ENCODE measurements at regions not wholly inside any gene's neighbourhood (a gene's known extent, or its start where the extent isn't known, plus 50 kb on each side); places are given as distances from the start of the nearest gene placed in this dataset.

DNA sequence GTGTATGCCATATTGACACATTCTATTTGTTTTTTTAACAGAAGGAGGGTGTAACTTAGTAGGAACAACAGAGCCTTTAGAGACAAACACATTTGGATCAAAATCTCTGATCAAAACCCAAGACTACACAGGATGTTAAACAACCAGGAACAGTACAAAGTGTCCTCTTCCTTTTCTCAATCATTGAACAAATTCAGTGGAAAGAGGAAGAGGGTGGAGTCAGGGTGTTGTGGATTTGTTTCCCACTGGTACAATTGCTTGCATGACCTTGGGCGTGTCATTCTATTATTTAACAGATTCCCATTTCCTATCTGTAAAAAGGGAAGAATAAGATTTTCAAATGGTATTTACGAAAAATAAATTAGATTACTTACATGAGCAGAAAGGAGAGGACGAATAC is 1162.8 kb upstream of the PRKX start:
- no peak for DNase-seq (ENCODE audit: low spot score)

DNA sequence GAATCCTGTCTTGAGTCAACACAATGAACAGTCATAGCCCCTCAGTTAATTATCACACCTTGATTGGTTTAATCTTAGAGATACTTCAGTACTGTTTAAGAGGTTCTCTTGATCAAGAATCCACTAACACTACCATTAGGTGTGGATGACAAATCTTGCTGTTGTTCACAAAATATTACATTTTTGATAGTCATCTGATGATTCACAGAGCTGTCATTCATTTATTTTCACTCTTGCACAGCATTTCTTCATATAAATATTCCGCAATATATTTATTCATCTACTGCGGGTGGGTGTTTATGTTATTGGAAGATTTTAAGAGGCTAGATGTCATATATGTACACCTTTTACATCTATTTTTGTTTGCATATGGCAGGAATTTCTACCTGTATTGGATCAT is 1138.1 kb upstream of the PRKX start:
- no peak for DNase-seq (ENCODE audit: low spot score)

DNA sequence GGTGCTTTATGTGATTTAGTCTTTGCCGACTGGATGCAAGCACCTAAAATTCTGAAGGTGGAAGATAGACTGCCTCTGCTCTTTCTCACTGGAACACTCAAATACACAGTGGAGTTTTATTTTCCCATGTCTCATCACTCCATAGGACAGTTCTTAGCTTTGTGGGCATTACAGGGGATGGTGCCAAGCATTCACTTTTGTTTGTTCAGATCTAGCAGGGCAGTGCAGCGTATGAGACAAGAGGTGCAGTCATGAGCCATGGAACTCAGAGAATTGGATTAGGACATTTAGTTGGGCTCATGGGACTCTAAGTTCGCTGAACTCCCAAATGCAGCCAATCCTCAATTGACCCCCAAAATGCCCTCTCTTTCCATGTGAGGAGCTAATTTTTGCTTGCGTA is 1136.9 kb upstream of the PRKX start:
- no peak for DNase-seq (ENCODE audit: low spot score)

DNA sequence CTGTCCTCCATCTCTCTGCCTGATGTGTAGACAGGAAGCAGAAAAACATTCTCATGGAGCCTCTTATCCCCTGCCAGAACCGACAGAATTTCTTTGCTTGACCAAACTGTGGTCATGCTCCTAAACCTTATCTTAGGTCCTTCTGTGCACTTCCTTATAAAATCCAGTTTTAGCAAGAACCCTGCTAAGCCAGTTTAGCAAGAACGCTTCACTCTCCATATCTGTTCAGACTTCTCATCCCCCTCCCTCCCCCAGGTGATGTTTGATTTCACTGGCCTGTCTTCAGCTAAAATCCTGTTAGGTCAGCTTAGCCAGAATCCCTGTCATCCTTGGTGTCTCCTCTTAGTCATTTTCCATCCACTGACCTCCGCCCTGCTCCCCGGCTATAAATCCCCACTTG is 1130.9 kb upstream of the PRKX start:
- no peak for DNase-seq (ENCODE audit: low spot score)

DNA sequence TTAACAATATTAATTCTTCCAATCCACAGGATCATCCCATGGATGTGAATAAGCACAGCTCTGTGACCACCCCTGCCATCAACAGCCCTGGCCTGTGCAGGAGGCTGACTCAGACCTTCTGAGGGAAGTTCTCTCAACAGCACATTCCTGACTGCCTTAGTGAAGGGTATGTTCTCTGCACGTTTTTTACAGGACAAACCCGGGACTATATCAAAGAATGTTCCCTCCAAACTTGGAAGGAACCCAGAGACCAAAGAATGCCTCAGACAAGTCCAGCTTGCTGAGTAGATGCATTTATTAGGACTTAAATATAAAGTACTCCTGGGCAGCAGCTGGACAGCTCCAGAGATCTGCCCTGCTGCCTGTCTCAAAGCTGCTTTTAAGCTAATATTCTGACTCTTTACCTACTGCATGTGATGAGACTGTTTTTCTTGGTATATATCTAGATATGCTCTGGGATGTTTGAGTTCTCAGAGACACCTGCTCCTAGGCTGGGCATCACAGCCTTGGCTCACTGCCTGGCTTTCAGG is 1127.8 kb upstream of the PRKX start:
- no peak for DNase-seq (ENCODE audit: low spot score)

DNA sequence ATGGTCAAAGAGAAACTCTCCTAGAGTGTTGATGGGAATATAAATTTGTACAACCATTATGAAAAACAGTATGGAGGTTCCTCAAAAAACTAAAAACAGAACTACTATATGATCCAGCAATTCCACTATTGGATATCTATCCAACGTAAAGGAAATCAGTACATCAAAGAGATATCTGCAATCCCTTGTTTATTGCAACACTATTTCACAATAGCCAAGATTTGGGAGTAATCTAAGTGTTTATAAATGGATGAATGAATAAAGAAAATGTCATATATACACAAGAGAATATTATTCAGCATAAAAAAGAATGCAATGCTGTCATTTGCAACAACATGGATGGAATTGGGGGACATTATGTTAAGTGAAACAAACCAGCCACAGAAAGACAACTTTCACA is 1118.1 kb upstream of the PRKX start:
- no peak for DNase-seq (ENCODE audit: low spot score)

DNA sequence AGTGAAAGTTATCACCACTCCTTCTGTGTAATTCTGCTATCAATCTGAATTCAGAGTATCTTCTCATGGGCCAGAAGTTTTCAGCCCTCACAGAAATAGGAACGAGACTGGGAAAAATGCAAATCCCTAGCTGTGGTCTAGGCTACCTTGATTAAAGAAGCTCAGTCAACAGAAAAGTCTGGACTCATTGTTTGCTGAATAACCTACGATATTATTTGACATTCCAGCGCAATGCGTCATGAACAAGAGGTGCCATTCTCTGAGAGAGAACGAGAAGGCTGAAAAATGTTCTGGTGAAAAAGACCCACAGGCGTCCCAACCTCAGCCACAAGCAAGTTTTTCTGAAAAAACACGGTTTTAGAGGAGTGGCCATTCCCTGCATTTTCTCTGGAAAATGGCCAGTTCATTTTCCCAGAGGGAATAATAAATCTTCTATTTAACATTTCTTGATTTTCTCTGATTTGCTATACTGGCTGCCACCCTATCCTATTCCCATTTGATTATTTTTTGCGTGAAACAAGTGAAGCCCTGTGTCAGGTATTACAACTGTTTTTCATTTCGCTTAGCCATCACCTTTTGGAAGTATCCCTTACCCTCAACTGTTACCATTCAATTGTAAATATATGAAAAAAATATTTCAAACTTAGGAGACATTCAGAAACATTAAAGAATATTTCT is 1117.6 kb upstream of the PRKX start:
- DNase-seq (ENCODE audit: low spot score): no peak

DNA sequence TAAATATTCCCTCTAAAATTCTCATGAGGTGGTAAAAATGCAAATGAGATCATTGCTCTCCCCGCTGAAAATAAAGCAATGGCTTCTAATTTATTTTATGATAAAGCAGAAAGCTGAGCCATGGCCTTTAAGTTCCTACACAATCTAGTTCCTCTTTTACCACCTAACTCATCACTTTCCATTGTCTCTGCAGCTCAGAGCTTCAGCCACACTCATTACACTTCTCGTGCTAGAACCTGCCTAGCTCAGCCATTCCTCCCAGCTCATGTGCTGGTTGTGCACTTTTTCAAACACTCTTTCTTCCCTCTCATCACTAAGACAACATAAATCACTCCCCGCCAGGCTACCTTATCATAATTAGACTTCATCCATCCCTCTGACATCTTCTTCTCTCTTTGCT is 1112.1 kb upstream of the PRKX start:
- DNase-seq (ENCODE audit: low spot score): no peak

DNA sequence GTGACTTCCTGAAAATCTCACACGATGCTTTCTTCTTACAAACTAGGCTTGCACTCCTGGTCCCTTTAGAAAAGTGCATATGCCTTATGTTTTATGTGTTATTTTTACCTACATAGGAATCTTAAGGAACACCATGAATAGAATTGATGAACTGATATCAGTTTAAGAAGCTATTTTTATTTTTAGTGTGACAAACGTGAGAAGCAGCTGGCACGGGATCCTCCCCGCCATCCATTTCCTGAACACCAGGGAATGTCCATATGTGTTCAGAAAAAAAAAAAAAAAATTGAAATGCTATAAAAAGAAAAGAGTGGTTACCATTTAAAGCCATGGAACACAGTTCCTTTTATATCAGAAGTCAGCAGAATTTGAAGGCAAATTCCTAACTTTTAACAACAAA is 1096.1 kb upstream of the PRKX start:
- DNase-seq (ENCODE audit: low spot score): no peak

DNA sequence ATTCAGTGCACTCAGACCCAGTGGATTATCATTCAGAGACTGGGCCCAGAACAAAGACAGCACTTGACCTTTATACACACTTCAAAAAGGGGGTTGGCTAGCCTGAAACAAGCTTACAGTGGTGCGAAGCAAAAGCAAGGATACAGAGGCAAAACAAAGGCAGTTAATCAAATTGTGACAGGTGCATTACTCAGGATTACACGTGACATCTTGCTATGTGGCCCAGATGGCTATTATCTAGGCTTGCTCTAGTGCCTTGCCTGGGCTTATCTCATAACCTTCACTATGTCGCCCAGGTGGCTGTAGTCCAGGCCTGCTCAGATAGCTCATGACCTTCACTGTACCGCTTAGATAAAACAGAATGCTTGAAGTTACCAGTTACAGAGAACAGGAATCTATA is 1092.1 kb upstream of the PRKX start:
- DNase-seq (ENCODE audit: low spot score): no peak

DNA sequence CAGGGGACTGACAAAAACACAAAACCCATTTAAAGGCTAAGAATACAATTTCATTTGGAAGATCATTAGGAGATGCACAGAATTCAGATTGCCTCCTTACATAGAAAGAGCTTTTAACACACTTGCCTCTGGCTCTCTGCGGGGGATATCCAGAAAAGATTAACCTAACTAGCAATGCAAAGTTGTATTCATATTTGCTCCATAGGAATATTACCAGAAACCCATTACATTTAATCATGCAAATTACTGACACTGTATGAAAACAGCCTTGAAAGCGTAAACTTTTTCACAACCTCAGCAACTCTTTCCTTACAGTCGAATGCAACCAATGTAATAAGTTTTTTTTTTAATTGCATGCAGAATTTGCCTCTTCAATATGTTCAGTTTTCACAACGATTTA is 1087.3 kb upstream of the PRKX start:
- DNase-seq (ENCODE audit: low spot score): no peak

DNA sequence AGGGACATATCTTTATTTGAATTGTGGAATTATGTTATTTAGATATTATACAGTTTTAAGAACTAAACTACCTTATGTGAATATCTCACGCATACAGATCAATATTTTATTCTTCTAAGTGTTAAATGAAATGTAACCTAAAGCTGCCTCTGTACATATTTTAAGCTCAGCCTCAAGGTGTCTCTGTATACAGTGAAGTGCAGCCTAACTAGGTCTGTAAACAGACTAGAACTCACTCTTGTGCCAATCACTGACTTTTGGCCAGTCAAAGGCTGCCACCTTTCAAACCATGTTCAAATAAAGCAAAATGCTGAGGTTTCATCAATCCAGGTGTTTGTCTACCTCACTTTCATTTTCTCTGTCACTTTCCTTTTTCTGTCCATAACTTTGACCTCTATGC is 1074.5 kb upstream of the PRKX start:
- no peak for DNase-seq (ENCODE audit: low spot score)

DNA sequence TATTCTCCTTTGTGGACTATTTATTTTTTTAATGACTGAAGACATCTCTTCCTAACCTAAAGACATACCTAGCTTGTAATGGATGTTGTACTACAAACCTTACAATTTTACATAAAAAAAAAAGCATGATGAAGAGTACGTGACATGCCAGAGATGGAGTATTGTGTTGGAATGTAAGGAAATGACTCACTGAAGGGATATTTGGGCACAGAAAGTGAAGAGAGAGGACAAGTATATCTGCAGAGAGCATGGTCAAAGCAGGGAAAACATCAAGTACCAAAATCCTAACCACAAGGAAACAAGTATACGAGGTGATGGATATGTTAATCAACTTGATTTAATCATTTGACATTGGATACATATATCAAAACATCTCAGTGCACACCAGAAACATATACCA is 1051.4 kb upstream of the PRKX start:
- DNase-seq (ENCODE audit: low spot score): no peak

DNA sequence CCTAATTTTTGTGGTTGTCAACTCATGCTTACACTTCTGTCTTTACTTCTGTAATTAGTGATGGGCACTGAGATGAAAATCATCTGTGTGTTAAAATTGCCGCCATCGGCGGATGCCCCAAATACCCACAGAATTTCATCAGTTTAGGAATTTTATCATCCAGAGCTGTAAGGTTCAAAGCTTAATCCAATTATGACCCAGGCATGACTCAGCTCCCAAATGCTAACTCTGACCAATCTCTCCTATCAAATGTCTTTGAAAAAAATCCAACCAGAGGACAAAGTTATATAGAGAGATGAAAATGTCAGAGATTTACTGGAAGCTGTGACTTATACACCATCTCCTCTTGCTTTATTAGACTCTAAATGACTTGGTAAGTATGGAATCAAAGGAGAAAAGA is 1048.7 kb upstream of the PRKX start:
- DNase-seq (ENCODE audit: low spot score): no peak

DNA sequence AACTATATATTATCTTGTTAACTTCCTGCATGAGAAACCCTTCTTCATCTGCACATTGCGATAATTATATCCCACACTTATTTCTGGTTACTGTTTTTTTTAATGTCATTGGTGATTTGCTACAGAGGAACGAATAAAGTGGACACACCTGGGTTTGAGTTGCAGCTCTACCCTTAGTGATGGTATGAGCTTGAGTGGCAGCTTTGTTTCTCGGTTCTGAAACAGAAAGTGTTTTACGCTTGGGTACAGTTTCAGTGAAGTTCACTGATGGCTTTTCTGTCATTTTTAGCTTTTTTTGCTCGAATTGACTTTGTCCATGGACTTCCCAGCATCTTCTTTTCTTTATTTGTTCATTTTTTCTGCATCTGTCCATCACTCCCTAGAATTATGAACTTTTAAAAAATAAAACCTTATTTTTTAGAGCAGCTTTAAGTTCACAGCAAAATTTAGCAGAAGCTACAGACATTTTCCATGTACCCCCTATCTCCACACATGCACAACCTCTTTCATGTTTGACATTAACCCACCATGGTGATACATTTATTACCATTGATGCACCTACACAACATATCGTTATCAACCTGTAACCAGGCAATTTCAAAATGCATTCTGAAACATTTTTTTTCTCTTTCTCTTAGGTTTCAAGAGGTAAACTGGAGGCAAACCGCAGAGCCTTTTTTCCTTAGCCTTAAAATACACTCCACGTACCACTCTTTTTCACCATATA is 1041.6 kb upstream of the PRKX start:
- DNase-seq (ENCODE audit: low spot score): no peak

DNA sequence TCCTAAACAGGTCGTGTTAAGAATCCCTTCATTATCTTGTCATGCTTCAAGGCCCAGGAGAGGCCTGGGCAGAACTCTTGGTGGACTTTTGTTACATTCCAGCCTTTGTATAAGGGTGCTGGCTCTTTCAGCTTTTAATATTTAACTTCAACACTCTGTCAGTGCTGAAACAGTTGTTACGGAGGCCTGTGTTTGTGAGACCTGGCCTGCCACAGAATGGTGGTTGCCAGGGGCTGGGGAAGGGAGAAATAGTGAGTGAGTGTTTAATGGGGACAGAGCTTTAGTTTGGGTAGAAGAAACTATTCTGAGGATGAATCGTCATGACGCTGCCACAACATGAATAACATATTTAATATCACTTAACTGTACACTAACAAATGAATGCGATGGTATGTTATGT is 1027.6 kb upstream of the PRKX start:
- no peak for DNase-seq (ENCODE audit: low spot score)

DNA sequence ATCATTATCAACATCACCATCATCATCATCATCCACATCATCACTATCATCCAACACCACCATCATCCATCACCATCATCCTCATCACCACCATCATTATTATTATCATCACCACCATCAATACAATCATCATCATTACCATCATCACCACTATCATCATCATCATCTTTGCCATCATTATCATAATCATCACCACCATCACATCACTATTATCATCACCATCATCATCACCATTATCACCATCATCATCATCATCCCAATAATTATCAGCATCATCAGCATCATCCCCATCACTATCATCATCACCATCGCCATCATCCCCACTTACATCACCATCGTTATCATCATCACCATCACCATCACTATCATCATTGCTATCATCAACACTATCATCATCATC is 1021.9 kb upstream of the PRKX start:
- no peak for DNase-seq (ENCODE audit: low spot score)

DNA sequence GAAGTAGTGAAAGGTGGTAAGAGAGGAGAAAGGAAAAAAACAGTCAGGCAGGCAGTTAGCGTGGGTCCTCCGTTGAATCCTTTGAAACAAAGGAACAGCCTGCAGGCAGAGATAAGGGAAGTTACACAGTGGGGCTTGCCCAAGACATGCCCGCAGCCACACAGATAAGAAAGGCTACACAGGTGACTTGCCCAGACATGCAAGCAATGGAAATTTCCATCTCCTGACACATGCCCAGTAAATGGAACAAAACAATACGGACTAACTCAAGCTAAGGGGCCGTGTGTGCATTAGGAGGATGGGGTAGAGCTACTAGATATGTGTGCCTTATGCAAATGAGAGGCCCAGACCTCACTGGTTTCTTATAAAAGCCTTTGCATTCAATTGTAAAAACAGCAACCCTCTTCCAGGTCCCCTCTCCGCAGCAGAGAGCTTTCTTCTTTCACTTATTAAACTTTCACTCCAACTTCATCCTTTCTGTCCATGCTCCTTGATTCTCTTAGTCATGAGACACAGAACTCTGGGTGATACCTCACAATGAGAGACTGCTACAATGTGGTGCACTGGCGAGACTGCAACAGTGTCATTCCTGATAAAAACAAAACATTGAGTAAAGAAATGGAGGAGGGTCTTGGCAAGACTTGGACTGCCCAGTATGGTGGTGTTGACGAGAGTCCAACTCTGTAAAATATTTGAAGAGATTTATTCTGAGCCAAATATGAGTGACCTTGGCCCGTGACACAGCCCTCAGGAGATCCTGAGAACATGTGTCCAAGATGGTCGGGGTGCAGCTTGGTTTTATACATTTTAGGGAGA is 997.4 kb upstream of the PRKX start:
- peak; percentile 67 for DNase-seq (ENCODE audit: low spot score)

DNA sequence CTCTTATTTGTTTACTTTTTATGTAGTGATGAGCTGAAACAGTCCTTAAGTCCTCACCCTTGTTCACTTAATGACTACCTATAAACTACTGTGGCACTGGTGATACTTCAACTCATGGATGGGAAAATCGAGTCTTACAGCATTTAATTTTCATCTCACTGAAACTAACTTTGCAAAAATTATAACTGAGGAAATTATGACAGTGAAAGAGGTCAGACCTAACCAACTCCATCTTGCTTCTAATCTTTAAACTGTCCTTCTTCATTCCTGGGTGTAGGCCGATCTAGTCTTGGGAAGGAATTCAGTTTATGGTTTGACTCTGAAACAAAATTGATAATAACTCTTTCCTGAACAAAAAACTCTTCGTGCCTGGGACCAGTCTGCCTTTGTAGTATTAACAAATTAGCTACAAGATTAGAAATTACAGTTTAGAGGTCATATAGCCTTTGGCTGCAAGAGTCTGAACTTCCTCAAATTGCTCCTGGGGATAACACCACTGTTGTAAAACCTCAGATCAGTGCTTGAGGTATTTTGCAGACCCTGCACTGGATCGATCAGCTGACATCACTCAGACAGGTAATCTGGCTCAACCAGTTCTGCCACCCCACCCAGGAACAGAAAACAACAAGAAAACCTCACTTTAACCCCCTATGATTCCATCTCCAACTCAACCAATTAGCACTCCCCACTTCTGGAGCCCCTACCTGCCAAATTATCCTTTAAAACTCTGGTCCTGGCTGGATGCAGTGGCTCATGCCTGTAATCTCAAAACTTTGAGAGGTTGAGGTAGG is 995.7 kb upstream of the PRKX start:
- peak; percentile 44 for DNase-seq (ENCODE audit: low spot score)

DNA sequence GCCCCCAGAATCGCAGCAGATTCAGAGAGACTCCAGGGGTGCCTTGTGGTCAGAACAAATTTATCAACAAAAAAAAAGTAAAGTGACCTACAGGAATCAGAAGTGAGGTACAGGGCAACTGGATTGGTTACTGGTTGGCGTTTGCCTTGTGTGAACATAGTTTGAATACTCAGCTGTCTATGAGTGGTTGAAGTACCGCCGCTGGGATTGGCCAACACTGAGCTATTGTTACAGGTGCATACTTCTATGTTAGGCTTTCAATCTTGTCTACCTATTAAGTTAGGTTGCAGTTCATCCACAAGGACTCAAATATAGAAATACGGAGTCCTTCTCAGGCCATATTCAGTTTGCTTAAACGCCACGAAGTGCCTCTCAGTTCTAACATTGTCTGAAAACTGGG is 993.5 kb upstream of the PRKX start:
- no peak for DNase-seq (ENCODE audit: low spot score)

DNA sequence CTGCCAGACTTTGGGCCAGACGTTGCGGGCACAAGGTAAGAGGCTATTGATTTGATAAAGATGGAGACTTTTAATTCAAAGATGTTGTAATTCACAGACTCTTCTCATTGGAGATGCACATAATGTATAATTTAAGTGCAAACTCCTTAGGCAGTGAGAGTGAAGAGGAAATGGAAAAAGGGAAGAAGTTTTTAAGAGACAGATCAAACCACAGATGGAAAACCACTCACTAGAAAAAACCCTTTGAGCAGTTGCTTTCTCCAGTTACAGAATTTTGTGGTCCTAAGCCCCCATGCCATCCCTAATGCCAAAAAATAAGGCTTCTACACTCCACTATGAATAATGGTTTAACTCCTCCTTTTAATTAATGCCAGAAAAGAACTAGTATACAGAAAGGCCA is 977.1 kb upstream of the PRKX start:
- no peak for DNase-seq (ENCODE audit: low spot score)

DNA sequence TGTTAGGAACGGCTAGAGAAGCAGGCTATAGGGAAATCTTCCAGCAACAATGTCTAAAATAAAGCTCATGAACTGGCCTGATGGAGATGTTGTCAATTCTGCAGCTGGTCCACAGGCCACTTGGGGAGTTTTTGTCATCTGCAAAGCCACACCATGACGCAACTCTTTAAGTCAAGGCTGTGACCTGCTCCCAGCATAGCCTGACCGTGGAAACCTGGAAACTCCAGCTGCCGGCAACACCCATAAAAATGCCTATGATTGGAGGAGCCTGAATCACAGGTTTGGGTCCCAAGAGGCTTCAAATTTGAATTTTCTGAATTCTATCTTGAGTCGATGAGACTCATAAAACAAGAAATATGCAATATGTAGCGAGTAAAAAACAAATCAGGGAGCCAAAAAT is 969.2 kb upstream of the PRKX start:
- no peak for DNase-seq (ENCODE audit: low spot score)
